HG03571 (cell line): ENCODE measurements at regions not wholly inside any gene's neighbourhood (a gene's known extent, or its start where the extent isn't known, plus 50 kb on each side); places are given as distances from the start of the nearest gene placed in this dataset.
"Not testable (repeated sequence)": the region's sequence is repeated elsewhere in the genome, so short reads cannot be mapped to it uniquely, and the experiment has no call there.

Experiments
- ATAC-seq: cut with Tn5 transposase; IDR thresholded peaks from one replicate; pipeline ENCODE4 v1.9.1; 2021; ENCODE audit not compliant: unreplicated experiment

DNA sequence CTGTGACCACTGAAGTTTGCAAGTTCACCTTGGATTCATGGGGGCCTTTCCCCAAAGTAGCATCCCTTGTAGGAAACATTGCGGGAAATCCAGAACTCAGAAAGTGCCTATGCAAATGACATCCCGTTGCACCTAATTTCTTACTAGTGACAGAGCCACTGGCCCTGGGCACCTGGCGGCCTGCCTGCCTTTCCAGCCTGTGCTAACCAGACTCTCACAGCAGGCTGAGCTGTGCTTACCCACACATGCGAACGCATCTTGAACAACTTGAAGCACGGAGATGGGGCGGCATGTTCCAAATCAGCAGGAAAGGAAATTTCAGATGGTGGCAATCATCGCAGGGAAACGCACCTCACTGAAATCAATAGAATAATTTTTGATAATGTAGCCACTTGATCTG is 405.8 kb downstream of the TMEM182 start:
- no peak for ATAC-seq

DNA sequence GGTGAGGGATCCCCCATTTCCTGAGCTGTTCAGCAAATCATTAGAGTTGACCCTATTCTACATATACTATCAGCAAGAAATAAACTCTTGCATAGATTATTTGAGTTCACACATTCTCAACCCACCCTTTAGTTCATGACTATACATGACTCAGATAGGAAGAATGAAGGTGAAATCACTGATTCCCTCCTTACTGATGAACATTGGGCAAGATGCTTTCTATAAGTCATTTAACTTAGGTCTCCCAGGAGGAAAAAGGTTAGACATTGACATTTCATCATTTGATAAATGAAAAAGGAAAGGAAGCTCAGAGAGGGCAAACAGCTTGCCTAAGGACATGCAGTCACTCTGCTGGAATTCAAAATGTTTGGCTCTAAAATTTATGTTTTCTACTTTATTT is 408.0 kb downstream of the TMEM182 start:
- ATAC-seq: no peak

DNA sequence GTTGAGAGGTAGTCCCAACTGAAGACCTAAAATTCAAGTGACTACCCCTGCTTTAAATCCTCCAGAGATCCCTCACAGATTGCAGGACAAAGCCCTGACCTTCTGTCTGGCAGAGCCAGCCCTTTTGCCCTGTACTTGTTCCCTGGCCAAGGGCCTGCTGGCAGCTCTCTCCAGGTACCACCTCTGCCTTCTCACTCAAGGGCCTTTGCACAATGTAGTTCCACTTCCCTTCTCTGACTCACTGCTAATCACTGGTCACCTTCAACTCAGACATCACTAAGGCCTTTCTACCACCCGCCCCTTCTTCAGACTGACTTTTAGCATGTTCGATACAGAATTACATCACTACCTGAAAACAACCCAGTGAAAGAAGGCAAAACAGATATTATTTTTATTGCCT is 411.0 kb downstream of the TMEM182 start:
- ATAC-seq: no peak

DNA sequence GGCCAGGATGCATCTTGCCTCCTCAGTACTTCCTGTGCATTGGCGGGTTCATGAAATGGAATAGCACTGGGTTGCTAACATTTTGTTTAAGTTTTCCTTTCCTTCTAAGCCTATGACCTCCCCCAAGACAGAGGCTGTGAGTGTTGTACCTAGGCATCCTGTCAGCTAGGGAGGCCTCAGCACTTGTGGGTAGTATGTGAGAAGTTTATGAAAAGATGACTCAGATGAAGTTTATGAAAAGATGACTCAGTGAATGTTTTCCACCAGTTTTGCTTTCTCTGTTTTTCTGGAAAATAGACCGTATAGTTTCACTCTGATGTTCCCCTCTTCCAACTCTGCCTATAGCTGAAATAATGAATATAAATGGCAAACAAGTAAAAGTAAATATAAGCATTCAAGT is 412.9 kb downstream of the TMEM182 start:
- ATAC-seq: no peak

DNA sequence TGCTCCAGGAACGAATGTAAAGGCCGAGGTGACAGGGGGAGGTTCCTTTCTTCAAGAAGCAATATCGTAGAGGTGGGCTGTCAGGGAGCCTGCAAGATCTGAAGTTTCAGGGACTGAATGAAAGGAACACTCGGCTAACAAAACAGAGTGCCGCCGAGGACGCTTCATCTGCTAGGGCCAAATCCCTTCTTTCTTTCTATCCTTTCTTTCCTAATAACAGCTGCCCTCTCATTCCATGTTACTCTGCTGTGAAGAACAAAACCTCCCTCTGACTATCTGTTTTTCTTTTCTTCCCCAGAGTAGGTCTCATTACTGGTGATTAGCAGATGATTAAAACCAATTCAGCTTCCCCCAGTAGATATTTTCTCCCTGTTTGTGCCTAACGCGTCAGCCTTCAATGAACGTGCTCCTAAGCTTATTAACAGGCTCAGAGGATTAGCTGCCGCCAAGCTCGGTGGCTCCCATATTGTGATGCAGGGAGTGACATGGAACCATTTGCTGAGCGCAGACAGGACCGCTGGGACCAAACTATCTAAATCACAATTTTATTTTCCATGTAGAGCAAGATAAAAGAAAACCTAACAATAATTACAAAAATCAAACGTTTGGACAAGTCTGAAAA is 414.6 kb downstream of the TMEM182 start:
- ATAC-seq: no peak

DNA sequence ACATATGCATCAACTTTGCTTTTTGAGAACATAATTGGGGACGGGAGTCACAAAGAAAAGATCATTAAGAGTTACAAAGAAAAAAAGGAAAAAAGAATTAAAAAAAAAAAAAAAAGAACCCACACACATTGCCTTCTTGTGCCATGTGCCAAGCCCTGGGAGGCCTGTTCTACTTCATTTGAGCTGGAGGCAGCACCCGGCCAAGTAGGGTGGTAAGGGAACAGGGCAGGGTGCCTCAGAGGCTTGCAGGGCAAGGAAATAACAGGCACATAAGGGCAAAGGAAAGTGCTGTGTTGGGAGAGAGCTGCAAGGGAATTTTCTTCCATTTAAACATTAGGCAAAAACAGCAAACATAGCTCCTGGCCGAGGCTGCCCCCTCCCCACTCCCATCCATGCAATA is 418.0 kb downstream of the TMEM182 start:
- ATAC-seq: no peak

DNA sequence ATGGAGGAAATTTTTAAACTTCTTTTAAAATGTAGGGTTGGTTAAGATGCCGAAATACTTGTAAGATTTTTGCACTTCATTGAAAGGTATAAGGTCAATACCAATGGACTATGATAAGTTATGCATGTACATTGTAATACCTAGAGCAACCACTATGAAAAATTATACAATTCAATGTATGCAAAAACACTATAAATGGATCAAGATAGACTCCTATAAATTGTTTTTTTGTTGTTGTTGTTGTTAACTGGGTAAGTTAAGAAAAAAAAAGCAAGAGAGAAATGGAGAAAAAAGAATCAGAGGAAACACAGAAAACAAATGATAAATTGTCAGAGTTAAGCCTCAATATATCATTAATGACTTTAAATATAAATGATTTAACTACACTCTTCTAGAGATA is 421.2 kb downstream of the TMEM182 start:
- ATAC-seq: no peak

DNA sequence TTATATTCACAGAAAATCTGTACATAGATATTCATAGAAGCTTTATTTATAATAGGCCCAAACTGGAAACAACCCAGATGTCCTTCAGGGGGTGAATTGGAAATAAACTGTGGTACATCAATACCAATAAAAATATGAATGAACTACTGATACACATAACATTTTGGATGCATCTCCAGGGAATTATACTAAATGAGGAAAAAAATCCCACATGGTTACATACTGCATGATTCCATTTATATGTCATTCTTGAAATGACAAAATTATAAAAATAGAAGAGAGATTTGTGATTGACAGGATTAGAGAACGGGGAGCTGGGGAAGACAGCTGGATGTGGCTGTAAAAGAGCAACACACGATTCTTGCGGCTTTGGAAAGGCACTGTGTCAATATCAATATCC is 435.0 kb downstream of the TMEM182 start:
- no peak for ATAC-seq

DNA sequence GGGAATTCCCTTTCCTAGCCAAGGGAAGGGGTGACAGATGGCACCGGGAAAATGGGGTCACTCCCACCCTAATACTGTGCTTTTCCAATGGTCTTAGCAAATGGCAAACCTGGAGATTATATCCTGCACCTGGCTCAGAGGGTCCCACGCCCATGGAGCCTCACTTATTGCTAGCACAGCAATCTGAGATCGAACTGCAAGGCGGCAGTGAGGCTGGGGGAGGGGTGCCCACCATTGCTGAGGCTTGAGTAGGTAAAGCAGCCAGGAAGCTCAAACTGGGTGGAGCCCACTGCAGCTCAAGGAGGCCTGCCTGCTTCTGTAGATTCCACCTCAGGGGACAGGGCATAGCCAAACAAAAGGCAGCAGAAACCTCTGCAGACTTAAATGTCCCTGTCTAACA is 438.9 kb downstream of the TMEM182 start:
- ATAC-seq: not testable (repeated sequence)

DNA sequence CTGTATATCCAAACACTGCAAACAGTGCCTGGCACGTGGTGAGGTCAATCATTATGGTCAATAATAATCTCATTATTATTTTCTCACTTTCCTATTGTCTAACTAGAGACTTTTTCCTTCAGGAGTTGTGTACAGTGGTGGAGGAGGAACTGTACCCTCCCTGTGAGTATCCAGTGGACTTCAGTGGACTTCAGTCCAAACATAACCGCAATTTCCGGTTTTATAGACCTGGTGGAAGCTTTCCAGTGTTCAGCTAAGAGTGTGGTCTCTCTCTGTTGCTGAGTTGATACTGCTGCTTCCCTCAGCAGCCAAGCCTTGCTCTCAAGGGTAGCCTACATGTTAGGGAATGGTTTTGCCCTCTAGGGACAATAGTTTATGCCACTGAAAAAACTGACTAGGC is 447.1 kb downstream of the TMEM182 start:
- ATAC-seq: no peak

DNA sequence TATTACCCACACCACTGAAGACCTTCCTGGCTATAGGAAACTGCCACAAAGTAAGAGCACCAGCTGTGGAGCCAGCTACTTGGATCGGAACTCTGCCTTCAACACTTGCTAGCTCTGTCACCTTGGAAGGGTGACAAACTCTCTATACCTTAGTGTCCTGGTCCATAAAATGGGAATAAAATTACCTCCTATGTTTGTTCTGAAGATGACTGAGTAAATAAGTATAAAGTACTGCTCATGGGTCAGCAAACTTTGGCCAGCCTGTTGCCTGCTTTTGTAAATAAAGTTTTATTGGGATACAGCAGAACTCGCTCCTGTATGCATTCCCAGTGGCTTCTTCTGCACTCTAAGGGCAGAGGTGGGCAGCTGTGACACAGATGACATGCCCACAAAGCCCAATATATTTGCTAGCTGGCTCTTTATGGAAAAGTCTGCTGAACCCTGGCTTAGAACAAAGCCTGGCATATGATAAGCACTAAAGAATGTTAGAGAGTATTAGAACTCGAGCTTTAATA is 451.3 kb downstream of the TMEM182 start:
- ATAC-seq: no peak

DNA sequence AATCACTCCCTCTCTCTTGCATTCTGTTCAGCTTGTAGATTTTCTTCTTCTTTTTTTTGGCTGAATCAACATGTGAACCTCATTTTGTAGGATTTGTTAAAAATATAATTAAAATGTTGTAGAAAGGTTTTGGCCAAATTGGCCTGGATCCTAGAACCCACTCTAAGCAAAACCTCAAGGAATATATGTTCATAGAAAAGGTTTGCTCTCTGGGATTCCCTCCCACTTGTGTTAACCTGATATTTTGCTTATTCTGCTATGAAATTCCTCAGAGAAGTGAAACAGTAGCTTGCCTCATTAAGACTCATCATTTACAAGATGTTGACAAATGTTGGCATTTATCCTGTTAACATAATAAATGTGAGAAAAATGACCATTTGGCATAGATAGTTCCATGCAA is 456.7 kb downstream of the TMEM182 start:
- ATAC-seq: no peak

DNA sequence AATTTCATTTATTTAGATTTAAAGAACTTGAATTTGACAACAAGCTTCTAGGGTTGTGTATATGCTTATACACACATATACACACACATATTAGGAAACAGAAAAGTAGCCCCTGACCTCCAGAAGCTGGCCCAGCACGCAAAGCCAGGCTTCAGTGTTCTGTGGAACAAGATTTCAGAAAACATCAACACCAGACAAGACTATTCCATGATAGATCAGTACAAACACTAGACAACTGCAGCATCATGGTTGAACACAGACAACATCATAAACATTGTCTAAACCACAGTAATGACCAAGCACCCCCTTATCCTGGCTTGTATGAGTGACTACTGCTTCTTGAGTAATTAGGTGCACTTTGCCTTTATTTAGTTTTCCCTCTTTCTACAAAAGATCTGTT is 457.6 kb downstream of the TMEM182 start:
- ATAC-seq: no peak

DNA sequence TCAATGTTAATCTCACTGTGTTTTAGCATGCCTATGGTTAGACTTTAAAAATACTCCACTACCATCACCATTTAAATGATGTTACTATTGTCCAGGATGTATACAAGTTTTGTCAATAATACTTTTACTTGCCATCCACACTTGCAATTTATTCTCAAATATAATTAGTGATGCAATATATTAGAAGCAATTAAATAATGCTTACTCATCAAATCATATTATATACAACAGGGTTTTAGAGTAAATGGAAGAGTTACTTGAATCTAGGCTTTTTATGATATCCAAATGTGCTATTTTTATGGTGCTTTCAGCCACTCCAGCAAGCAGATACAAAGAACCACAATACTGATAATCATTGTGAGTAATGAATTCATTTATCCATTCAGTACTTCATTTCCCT is 461.1 kb downstream of the TMEM182 start:
- no peak for ATAC-seq

DNA sequence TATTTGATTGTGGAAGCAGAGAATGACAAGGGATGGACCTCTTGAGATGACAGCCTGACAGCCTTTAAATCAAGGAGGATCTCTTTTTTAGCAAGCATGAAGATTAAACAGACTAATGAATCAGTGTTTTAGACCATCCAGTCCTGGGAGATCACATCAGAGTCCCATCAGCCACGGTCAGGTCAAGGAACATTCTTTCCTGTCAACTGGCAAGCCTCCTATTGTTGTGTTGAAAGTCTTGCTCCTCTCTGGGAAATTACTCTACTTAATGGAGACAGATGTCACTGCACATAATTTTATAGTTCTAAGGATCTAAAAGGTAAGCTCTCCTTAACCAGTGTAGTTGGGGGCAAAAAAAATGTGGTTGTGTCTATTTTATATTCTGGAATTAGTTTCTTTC is 469.0 kb downstream of the TMEM182 start:
- no peak for ATAC-seq

DNA sequence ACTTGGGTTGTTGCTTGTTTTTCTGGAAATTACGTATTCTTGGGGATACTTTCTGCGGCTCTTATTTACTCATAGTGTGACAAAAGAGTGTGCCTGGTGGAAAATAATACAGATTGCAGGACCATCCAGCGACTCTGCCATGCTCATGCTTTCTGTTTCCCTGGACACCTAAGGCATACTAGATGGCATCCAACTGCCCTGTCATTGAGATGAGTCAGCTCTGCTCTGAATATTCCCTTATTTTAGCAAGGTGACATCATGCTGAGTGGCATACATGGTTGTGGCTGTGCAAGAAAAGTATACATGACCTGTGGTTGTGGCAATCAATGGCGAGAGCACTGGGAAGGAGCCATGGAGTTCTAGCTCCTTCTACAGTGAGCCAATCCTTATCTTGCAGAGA is 471.0 kb downstream of the TMEM182 start:
- no peak for ATAC-seq

DNA sequence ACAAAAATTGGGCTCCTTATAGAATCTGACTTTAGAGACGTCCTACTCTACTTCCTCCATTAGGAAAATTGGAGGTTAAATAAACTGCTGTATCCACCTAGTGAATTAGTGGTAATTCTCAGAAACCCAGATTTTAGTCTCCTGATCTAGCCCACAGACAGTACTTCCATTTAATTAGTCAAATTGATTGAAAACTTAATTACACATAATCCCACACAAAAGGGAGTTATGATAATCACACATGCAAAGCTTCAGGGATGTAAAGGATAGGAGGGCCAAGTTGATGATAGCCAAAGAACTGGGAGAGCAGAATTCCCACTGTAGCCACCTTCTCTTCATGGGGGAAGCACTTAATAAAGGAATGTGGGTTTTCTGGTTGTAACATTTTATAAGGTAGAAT is 471.9 kb downstream of the TMEM182 start:
- no peak for ATAC-seq

DNA sequence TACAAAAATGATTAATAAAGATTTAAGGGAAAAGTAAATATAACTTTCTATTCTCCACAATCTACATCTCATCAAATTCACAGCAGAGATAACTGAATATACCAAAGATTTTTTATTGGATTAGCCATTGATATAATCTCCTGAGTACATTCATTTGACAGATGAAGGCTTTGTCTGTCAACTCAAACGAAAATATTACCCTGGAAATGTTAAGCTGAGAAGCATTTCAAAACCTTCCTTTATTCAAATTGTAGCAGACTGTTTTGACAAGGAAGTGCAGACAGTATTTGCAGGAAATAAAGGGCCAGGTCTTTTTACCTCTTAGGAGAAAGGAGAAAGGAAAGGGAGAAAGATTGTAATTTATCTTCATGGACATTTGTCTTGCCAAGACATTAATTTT is 473.5 kb downstream of the TMEM182 start:
- no peak for ATAC-seq

DNA sequence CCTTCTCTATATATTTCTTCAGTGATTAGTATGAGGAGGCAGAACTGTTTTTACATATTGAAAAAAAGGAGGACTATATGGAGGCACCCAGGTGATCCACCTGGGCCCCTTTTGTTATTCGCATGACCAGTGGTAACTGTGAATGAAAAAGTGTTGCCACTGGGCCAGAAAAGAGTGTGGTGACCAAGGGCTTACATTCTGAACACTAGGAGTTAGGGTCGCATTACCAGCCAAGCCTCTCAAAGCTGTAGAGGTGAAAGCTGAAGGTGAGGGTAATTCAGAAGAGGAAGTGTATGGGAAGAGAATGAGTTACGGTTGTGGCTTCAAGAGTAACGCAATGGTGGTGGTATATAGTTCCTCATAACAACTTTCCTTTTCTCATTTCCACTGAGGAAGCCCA is 487.6 kb downstream of the TMEM182 start:
- no peak for ATAC-seq

DNA sequence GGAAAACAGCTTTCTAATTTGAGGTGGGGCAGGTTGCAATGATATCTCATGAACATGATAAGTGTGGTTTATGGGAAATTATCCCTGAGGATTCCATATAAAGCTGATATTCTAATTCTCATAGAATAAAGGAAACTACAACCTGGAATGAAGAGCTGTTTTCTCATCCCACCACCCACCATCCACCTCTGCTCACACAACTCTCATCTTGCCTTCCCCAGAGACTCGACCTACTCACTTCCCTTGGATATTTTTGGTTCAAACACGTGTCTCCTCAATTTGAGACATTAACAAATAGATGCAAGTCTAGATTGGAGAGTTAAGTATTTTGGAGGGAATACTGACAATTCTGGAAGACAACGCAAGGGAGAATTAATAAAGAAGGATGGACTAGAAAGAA is 490.9 kb downstream of the TMEM182 start:
- no peak for ATAC-seq

DNA sequence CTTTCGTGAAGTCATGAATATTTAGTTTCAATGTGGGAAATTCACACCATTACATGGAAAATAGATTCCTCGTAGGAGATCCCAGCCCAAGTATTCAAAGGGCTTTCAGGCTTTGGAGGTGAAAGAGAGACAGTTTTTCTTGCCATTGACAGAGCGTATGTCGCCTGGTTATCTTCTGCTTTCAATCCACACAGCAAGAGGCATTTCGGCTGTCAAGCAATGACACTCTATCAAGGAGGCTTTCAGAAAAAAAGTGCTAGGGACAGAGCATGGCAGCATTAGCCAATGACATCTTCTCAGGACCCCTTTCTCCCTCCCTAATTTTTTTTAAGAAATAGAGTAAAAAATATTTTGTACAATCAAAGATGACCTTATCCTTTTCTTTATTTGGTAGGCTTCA is 492.8 kb downstream of the TMEM182 start:
- no peak for ATAC-seq

DNA sequence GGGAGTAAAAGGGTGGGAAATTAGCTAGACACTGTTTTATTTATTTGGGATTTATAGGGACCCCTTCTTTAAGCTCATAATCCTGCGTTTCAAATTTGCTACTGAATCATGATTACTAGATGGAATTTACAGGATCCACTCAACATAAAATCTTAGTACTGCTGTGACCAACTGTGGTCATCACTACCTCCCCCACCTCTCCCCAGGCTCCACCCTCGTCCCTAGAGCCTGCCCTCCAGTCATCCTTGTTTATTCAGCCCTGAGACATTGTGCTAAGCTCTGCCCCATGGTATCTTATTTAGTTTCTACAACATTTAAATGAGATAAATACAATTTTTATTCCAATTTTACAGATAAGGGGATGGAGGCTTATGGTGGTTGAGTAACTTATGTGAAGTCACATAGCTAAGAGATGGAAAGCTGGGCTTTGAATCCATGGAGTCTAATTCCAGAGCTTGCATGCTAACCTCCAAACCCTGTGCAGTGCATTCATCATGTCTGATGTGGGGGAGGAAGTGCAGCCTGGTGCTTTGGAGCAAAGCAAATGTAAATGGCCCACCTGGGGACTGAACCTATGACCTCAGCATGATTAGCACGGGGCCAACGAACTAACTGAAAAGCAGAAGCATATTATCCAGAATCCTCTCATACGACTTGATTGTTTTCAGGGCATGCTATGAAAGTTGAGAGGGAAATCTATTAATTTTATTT is 502.4 kb downstream of the TMEM182 start:
- no peak for ATAC-seq

DNA sequence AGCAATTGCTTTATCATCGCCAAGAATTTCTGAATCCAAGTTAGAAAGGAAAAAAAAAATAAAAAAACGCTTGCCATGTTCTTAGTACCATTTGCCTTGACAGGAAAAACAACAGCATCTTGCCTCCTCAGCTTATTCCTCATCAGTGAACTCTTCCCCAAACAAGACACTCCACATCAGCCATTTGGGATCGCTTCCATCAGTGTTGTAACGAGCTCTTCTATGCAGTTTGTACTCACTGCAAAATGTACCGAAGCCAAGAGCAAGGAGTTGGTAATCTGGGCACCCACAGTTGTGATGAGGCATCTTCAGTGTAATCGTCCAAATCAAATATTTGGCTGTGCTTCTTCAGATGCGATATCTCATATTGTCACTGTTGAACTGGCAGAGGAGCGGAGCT is 503.7 kb downstream of the TMEM182 start:
- no peak for ATAC-seq
